ENCODE measurements at regions not wholly inside any gene's neighbourhood (a gene's known extent, or its start where the extent isn't known, plus 50 kb on each side); places are given as distances from the start of the nearest gene placed in this dataset.

DNA sequence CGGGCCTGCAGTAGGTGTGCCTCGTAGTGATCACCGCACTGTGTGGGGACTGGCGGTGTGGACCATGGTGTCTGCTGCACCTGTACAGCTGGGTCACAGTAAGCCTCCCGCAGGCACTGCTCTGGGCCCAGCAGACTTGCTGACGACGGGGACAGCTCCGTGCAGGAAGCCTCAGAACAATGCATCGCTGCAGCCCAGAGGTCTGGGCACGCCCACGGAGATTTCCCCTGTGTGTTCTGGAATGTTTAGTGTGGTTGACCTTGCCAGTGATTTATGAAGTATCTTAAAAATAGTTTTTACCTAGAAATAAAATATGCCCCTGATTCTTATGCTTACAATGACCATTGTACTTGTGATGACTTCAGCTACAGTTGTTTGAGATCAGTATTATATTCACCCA lies 59.1 kb upstream of the ZNF32 start:
- no peak overlapping the region for H3K27ac Mint-ChIP-seq
- H3K4me1 Mint-ChIP-seq, result no peaks in the 10 kb centered on the region
- no peak overlapping the region for H3K4me3 Mint-ChIP-seq
- ATAC-seq (replicated peaks), result no peak
- no peaks in the 10 kb centered on the region for H3K27me3 Mint-ChIP-seq
- H3K36me3 Mint-ChIP-seq (ENCODE audit: low read depth), result no peaks in the 10 kb centered on the region
- H3K9me3 Mint-ChIP-seq, result no peaks in the 10 kb centered on the region

DNA sequence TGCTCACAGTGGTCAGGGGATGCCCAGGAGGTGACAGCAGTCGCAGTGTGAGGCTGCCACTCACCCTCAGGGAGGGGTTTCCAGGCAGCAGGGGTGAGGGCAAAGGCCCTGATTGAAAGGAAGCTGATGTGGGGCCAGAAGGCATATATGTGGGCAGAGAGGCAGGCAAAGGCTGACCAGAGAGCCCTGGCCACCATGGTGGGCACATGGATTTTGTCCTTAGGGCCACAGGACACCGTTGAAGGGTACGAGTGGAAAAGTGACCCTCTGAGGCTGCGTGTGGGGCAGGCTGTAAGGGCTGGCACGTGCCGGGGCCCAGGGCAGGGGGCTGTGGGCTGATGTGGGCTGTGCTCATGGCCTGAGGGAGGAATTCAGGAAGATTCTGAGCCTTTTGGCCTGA lies 57.5 kb upstream of the ZNF32 start:
- H3K4me3 Mint-ChIP-seq, result no peak overlapping the region

DNA sequence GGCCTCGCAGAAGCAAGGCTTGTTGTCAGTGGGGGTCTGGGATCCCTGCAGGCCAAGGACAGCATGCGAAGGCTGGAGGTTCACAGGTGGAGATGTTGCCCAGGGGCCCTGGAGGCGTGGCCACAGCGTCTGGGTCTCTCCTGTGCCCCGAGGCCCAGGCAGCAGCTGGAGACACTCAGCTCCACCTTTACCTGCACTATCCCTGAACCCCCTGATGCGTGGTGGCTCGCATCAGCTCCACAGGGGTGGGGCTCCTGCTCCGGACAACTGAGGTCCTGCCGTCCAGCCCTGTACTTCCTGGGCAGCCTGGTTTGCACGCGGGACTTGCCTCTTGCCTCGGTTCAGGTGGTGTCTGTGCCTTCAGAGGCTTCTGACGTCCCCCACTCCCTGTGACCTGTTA lies 54.6 kb upstream of the ZNF32 start:
- ATAC-seq (replicated peaks), result no peak
- H3K4me1 Mint-ChIP-seq, result no peaks in the 10 kb centered on the region
- no peaks in the 10 kb centered on the region for H3K27me3 Mint-ChIP-seq
- H3K36me3 Mint-ChIP-seq (ENCODE audit: low read depth), result no peaks in the 10 kb centered on the region
- H3K9me3 Mint-ChIP-seq, result no peaks in the 10 kb centered on the region
- H3K4me3 Mint-ChIP-seq, result no peak overlapping the region
- no peak overlapping the region for H3K27ac Mint-ChIP-seq

More for the DNA sequence above, 57.5 kb upstream of the ZNF32 start:
- Mint-ChIP-seq H3K36me3 (ENCODE audit: low read depth) (no peaks in the 10 kb centered on the region), H3K4me1 (no peaks in the 10 kb centered on the region), H3K9me3 (no peaks in the 10 kb centered on the region), H3K27ac (no peak overlapping the region), H3K27me3 (no peaks in the 10 kb centered on the region)
- no peak for ATAC-seq (replicated peaks)

DNA sequence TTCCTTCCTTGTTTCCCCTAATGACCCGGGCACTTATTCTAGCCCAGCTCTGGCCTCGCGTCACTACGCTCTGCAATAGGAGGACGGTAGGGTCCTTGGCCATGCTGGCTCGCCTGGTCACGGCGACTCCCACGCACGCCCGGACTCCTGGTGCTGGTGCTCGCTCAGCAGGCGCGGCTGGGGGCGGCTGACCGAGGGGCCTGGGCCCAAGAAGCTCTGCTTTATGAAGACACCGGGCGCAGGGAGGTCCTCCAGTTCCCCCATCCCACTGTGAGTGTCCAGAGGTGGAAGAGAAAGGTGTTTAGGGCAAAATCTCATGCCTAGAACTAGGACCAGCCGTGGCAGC lies 54.2 kb upstream of the ZNF32 start:
- H3K4me3 Mint-ChIP-seq, result no peak overlapping the region

DNA sequence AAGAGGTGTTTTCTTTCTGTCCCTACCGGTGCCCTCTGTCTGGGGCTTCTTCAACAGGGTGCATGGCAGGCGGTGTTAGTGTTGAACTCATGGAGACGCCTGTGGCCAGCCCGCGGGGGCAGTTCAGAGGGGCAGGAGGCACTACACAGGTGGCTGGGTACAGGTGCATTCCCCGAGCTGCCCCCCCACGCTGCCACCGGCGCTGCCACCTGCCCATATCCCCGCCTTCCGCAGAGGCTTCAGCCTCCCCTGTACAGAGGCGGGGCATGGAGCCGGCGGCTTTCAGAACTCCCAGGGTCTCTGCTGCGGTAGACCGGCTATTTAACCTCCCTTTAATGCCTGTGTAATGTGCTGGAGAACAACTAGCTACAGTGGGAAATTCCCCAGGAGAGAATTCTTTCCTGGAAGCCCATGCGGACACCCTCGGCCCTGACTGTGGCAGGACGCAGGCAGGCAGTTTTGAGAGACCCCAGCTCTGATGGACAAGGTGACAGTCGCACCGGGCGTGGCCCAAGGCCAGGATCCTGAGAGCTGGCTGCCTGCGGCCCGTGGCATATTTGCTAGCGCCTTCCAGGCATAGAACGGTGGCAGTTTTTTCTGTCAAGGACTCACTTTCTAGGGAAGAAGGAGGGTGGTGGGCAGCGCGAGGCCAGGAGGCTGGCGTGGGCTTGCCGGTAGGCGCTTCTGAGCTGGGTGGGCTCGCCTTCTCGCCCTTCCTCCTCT lies 53.7 kb upstream of the ZNF32 start:
- no peaks in the 10 kb centered on the region for H3K4me1 Mint-ChIP-seq
- no peak for ATAC-seq (replicated peaks)
- no peak overlapping the region for H3K4me3 Mint-ChIP-seq
- no peak overlapping the region for H3K27ac Mint-ChIP-seq
- no peaks in the 10 kb centered on the region for H3K27me3 Mint-ChIP-seq
- no peaks in the 10 kb centered on the region for H3K36me3 Mint-ChIP-seq (ENCODE audit: low read depth)
- H3K9me3 Mint-ChIP-seq, result no peaks in the 10 kb centered on the region

More for the DNA sequence above, 54.2 kb upstream of the ZNF32 start:
- Mint-ChIP-seq H3K27ac (no peak overlapping the region), H3K27me3 (no peaks in the 10 kb centered on the region), H3K9me3 (no peaks in the 10 kb centered on the region), H3K4me1 (no peaks in the 10 kb centered on the region), H3K36me3 (ENCODE audit: low read depth) (no peaks in the 10 kb centered on the region)
- ATAC-seq (replicated peaks), result no peak

DNA sequence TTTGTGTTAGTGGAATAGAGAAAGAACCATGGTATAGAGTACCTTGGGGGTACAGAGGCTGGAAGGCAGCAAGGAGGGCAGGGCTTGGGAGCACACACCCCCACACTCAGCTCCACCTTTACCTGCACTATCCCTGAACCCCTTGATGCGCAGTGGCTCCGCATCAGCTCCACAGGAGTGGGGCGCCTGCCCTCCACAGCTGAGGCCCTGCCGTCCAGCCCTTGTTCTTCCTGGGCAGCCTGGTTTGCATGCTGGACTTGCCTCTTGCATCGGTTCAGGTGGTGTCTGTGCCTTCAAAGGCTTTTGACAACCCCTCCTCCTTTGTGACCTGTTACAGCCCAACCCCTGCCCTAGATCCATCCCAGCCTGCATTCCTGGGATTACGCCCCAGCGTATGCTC lies 52.6 kb upstream of the ZNF32 start:
- no peaks in the 10 kb centered on the region for H3K27me3 Mint-ChIP-seq
- no peaks in the 10 kb centered on the region for H3K4me1 Mint-ChIP-seq
- ATAC-seq (replicated peaks), result no peak
- no peaks in the 10 kb centered on the region for H3K36me3 Mint-ChIP-seq (ENCODE audit: low read depth)
- H3K4me3 Mint-ChIP-seq, result no peak overlapping the region
- H3K27ac Mint-ChIP-seq, result no peak overlapping the region
- H3K9me3 Mint-ChIP-seq, result no peaks in the 10 kb centered on the region

DNA sequence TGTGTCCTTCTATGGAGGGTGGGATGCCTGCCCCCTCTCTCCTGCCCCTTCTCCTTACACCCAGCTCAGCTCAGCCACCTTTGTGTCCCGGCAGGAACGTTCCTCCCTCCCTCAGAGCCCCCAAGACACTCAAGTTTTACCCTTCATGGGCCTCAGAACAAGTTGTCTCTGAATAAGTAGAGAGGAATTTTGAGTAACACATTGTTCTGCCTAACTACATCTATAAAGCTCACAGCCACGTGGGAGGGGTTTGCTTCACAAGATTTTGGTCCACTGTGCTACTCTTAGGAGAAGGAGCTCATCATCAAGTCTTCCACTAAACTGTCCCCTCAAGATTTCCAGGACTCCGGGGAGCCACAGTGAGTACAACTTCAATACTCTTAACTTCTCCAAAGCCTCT lies 51.6 kb upstream of the ZNF32 start:
- Mint-ChIP-seq H3K27me3 (no peaks in the 10 kb centered on the region), H3K36me3 (ENCODE audit: low read depth) (no peaks in the 10 kb centered on the region), H3K4me1 (no peaks in the 10 kb centered on the region), H3K4me3 (no peak overlapping the region), H3K27ac (no peak overlapping the region), H3K9me3 (no peaks in the 10 kb centered on the region)
- ATAC-seq (replicated peaks), result no peak

DNA sequence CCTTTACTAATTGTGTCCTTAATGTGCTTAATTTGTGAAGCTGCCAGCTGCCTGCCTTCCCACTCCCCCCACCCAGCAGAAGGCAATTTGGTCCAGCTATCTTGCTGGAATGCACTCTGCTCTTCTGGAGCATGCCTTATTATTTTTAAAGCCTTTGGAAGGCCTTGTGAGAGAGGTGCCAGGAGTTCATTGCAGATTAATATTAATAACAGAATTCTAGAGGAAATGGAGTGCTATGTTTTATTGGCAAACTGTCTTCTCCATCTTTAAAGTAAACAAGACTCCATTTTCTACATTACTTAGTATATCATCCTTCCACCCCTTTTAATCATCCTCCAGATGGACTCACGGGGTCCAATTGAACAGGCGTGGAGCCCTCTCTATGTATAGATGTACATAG lies 50.8 kb upstream of the ZNF32 start:
- Mint-ChIP-seq H3K9me3 (no peaks in the 10 kb centered on the region), H3K36me3 (ENCODE audit: low read depth) (no peaks in the 10 kb centered on the region), H3K4me1 (no peaks in the 10 kb centered on the region), H3K27me3 (no peaks in the 10 kb centered on the region), H3K4me3 (no peak overlapping the region), H3K27ac (no peak overlapping the region)
- no peak for ATAC-seq (replicated peaks)

Data from activated T-helper 17 cell treated with anti-CD3 and anti-CD28 coated beads, Interleukin-2, amount 50 U/mL, for 72 hours (primary cell).